ENCODE measurements at regions not wholly inside any gene's neighbourhood (a gene's known extent, or its start where the extent isn't known, plus 50 kb on each side); places are given as distances from the start of the nearest gene placed in this dataset.
"Not testable (repeated sequence)": the region's sequence is repeated elsewhere in the genome, so short reads cannot be mapped to it uniquely, and the experiment has no call there.

DNA sequence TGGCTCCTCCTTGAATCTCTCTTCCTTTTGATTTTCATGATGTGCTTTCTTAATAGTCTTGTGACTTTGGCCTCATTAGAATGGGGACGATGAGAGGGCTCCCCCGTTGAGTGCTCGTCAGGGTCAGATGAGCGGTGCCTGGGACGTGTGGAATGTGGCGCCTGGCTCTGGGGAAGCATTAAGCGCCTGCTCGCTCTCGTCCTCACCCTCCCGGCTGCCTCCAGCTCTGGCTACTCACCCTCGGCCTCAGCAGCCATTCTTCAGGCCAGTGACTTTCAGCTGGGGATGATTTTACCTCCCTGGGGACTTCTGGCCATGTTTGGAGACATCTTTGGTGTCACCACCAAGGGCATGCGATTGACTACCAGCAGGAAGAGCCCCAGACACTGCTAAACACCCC, 69.7 kb downstream of the RPS6KA4 start:
- no peak for DNase-seq

DNA sequence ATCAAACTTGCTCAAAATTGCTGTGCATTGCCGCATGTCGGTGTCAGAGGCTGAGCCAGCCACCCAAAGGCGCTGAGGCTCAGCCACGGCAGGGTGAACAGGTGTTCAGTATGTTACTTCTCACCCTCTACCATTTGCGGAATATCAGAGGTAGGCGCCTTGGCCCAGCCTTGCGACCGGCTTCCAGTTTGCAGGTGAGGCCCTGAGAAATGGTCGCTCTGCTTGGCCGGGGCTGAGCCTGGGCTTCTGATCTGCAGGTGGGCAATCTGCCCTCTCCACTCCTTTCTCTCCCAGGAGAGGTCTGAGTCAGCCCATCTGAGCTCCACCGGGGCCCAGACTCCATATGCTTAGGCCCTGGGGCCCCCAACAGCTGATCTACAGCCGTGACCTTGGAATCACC, 71.0 kb downstream of the RPS6KA4 start:
- no peak for DNase-seq

DNA sequence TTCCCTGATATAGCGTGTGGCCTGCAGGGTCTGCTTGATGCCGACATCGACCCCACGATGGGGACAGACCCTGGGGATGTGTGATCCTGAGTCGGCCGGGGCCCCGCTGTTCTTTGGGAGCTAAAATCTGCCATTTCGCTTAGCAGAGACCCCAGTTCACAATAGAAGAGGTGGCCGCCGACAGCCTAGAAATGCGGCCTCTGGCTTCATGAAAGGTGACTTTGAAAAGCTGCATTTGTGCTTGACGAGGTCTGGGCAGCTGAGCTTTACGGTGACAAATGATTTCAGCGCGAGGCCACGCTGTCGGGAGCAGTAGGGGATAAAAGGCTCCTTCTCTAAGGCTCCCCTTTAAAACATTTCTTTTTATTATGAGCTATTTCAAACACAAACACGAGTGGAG, 71.7 kb downstream of the RPS6KA4 start:
- no peak for DNase-seq

DNA sequence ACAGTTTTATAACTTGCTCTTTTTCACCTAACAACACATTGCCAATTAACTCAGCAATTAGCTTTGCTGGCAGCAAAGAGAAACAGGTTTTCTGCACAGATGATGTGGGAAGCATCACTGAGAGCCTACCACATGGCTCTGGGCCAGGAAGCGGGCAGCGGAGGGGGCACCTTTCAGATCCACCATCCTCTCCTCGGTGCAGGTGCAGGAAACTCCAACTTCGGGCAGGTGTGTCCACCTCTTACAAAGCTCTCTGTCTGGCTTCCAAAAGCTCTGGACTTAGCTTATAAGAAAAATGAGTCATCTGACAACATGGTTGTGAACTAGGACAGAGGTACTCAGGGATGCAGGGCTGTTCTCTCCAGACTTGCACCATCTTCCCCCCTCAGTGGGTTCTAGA, 77.0 kb downstream of the RPS6KA4 start:
- no peak for DNase-seq

DNA sequence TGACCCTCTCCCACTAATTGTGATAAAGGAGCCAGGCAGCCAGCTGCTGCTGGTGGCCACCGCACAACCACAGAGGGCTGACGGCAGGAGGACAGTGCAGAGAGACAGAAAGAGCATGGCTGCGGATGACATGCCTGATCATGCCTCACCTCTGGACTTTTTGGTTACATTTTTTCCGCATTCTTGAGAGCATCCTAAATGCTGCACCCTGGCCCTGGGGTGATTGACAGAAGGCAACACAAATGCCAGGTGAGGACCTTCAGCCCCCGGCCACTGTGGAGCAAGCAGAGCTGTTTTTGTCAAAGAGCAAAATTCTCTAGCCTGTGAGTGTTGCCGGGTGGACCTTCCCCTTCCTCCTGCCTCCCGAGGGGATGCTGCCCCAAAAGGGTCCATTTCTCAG, 78.5 kb downstream of the RPS6KA4 start:
- no peak for DNase-seq

DNA sequence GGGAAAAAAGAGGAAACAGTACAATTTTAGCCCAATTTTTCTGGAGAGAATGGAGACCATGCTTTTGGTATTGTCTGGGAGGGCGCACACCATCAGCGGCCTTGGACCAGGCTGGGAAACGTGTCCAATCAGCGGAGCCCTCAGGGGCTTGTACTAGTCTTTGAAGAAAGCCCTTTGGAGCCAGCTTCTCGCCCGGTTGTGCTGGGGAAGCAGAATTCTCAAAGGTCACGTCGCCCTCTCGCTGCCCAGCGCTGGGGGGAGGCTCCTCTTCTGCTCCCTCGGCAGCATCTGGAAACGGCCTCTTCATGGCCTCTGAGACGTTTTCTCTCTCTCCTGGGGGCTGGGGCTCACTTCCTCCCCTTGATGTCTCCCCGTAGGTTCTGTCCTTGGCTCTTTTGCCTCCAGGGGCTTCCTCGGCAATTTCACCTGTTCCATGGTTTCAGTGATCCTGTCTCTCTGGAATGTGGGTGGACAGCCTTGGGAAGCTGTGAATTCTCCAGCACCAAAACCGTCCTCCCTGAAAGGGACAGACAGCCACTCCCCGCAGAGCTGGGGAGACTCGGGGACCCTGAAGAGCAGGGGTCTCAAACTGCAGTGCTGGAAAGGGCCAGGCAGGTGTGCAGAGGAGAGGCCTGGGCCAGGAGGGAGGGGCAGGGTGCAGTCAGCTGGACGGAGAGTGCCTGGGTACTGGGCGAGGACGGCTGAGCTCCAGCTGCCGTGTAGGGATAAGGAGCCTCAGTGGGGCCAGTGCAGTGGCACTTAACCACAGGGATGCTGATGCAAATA, 80.2 kb downstream of the RPS6KA4 start:
- DNase-seq: no peak

DNA sequence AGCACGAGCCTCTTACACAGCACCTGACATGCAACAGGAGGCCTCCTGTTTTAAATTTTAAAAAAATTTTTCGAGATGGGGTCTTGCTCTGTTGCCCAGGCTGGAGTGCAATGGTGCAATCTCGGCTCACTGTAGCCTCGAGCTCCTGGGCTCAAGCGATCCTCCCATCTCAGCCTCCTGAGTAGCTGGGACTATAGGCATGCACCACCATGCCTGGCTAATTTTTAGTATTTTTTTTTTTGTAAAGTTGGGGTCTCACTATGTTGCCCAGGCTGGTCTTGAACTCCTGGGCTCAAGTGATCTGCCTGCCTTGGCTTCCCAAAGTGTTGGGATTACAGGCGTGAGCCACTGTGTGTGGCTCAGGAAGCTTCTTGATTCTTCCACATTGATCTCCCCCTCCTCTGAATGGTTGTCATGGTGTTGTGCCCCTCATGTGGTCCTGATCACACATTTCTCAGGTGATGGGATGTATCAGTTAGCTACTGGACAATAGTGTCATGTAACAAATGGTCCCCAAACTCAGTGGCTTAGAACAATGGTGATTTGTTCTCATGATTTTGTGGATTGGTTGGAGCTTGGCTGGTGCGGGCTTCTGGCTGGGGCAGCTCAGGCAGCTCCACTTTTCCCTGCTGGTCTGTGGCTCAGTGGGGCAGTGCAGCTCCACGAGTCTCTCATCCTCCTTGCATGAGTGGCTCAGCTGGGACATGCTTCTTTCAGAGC, 81.0 kb downstream of the RPS6KA4 start:
- DNase-seq: not testable (repeated sequence)

DNA sequence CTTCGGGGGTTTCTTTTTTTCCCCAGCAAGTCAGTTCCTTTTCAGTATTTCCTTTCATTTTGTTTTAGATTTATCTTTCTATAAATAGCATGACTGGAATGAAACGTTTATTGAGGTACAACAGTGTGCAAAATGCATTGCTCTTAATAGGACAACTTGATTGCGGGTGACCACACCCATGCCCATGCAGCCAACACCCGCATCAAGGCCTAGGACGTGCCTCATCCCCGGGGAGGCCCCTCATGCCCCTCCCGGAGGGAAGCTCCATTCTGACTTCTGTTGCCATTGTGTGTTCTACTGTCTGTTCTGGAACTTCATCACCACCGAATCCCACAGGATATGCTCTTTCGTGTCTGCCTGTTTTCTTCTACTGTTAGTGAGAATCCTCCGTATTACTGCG, 82.2 kb downstream of the RPS6KA4 start:
- no peak for DNase-seq

DNA sequence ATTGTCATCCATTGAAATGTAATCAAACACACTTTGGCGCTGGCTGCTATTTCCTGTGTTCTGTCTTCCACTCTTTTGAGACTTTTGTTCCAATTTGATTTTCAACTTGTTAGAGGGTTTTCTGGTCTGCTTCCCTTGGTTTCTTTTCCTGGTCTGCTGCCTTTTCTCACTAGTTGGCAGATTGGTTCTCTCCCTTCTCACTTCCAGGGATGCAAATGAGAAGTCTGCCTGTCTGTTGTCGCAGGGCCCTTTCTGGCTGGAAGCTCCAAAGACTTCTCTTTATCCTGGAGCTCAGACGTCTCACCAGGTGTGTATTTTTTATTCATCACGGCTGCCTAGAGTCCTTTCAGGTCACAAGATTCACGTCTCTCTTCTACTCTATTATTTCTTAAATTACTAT, 84.0 kb downstream of the RPS6KA4 start:
- DNase-seq: no peak

DNA sequence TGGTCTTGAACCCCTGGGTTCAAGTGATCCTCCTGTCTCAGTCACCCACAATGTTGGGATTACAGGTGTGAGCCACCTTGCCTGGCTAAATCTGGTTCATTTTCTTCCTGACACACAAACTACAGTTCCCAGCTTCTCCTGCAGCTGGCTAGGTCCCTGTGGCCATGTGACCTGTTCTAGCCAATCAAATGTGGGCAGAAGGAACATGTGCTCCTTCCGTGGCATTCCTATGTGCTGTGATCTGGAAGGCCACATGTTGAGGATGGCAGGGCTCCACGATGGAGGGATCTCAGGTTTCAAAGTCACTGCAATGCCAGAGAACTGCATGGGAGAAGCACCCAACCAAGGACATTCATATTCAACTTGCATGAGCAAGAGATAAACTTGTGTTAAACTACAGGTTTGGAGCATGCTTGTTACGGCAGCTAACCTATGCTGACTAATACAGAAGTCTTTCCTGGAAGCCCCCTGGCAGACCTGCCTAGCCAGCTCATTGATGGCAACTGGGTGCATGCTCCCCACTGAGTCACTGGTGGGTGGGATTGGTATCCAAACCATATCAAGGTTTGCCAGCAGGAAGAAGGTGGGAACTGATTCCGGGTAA, 86.0 kb downstream of the RPS6KA4 start:
- no peak for DNase-seq

DNA sequence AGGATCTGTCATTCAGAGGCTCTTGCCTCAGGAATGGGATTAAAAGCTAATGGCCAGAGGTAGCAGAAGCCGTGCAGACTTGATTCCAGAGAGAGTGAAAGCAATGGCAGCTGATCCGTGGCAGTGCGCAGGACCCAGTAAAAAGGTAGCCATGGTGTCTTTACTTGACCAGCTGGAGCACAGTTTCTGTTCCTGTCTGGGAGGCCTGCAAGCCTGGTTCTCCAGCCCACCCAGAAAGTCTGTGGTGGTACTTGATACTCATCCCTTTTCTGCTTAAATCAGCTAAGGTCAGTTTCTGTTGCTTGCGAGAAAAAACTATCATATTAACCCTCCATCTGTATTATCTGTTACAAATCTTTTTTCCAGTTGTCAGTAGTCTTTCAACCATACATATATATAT, 86.7 kb downstream of the RPS6KA4 start:
- DNase-seq: no peak

DNA sequence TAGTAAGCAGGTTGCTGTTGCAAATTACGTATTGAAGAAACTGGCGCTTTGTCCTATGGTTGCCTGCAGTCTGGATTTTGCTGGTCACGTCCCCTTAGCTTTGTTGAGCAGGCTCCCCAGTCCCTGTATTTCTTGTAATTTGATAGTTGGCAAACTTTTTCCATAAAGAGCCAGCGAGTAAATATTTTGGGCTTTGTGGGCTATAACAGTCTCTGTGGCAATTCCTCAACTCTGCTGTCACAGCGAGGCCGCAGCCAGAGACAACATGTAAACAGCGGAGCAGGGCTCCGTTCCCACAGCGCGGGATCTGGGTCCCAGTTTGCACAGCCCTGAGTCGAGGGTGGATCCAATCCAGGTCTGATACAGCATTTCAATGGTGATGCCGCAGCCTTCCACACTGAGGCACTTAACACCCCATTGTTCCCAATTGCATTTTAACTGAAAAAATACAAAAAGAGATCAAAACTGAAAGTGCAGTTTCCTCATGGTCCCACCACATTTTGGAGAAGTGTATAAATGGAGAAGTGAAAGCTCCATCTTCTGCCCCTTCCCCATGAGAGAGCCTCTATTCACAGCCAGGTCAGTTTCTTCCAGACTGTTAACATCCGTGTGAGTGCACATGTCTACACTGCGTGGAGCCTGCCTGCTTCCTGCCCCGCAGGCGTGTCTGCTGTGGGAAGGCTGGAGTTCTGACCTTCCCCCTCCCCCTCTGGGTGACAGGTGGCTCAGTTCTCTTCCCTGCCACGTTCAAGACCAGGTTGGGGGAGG, 89.1 kb downstream of the RPS6KA4 start:
- DNase-seq: no peak

DNA sequence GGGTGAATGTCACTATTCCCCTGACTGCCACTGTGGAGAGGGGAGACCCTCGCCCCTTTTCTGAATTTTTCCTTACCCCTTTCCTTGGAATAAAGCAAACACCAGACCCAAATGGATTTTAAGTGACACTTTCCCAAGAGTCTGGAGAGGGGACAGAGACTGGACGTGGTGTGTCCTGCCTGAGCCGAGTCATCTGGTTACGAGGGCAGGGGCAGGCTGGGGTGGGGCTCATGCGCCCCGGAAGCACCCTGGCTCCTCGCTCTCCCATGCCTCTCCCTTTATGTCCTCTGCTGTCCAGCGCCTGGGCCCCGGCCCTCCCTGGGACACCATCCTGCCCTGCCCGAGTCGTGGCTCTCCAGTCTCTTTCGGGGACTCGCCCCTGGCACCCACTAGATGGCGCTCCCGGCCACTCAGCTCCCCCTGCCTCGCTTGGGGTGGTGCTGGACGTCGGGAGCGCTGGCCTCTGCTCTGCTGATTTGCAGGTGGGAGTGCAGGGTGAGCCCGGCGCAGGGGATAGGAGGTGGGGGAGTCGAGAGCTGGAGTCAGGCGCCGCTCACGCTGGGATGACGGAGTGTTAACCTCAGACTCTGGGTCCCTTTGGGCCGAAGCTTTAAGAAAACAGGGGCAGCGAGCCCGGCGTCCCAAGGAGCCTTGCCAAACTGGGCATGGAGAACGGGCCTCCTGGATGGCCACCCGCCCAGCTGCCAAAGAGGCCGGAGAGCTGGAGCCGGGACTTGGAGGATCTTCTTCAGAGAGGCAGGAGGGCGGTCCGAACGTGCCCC, 89.8 kb downstream of the RPS6KA4 start:
- peak; percentile 48 to 60 for DNase-seq

DNA sequence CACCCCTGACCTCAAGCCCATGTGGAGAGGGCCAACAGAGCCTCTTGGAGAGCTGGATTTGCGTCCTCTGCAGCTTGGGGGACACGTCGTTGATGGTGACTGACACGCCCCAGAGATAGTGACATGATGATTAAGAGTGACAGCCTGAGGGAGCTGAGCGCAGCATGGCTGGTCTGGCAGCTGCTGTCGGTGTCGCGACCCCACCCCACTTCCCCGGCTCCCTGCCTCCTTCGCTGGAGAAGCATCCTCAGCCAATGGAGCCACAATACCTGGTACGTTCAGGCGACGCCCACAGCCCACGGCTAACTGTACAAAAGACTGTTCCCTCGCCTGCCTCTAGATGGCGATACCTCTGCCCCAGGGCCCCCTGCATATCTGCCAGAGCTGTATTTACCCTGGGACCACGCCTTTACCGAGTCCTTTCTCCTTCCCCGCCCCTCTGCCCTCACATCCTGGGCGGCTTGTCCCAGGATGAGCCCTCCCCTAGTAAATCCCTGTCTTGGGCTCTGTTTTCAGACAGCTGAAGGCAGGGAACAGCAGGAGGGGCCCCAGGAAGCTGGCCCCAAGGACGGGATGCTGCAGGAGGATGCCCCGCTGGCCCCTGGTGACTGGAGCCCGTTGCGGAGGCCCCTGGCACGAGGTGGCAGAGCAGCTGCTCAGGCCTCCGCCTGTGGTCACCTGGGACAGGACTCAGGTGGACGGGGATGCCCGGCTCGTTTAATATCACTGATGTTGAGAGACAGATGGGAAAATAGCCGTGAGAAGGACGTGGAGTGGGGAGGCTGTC, 90.6 kb downstream of the RPS6KA4 start:
- DNase-seq: peak; percentile 50 to 66

DNA sequence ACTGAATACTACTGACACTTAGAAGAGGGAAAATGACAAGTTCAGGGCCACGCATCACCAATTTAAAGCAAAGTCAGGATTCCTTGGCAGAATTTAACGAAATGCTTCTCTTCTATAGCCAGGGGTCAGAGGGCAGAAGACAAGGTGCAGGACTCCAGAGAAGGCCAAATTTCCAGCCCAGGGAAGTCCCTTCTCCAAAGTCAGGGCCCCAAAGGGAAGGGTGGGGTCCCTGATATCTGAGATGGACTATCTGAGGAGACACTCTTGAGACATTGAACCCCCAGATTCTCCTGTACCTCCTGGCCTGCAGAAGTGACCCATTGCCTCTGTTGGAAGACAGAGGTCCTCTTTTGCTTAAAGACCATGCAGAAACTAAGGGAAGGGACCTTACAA, 91.2 kb downstream of the RPS6KA4 start:
- DNase-seq: no peak

DNA sequence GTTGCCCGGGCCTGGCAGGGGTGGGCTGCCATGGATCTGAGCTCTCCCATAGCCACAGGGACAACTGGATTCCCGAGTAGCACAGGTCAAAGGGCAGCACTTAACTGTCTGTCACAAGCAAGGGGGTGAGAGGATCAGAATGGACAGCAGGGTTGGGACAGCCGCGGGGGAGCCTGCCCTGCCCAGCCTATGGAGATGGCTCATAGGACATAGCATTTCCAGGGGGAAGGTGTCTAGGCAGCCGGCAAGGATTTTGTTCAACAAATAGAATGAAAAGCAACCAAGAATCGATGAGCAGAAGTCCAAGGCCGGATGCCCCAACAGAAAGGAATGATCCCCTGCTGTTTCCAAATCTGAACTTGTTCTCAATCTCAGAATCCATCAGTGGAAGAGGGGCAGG, 92.9 kb downstream of the RPS6KA4 start:
- DNase-seq: no peak

DNA sequence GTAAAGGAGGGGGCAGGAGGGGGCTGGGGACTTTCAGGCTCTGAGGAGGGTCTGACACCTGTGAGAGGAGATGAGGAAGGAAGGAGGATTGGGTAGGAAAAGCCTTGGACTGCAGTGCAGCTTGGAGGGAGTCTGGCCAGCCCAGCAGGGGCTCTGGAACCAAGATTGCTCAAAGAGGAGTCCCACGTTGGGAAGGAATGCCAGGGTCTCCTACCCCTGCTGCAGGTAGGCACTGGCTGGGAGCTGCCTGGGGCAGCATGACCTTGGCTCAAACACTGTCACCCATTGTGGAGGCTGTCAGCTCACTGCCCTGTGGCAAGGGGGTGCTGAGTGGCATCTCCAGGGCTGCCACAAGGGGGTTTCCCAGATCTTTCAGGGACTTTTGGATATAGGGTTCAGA, 94.5 kb downstream of the RPS6KA4 start:
- DNase-seq: no peak

DNA sequence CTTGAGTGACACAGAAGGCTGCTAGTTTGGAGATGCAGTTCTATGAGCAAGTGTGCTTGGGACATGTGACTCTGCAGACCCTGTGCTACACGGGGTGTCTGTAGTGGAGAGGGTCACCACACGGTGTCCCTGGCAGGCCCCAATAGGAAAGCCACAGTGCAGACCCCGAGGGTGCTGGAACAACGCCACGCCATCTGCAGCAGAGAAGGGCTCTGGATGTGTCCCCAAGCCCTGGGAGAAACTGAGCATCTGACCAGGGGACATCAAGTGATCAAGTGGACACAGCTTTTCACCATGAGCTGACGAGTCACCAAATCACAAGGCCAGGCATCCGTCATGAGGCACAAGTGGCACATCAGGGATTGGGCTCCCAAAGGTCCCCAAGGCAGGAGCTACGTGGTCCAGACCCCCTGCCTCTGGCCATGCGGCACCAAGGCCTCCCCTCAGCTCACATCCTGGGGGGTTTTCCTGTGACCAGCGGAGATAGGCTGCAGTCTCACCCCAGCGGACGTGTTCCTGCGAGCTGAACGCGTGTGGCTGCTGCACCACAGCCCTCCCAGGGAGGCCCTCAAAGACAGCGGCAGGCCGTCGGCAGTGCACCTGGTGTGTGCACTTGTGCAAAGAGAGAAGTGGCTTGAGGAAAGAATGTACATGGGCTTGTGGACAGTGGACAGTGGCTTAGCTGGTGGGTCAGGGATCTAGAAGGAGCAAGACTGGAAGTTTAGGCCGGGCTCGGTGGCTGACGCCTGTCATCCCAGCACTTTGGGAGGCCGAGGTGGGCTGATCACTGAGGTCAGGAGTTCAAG, 96.7 kb downstream of the RPS6KA4 start:
- no peak for DNase-seq

DNA sequence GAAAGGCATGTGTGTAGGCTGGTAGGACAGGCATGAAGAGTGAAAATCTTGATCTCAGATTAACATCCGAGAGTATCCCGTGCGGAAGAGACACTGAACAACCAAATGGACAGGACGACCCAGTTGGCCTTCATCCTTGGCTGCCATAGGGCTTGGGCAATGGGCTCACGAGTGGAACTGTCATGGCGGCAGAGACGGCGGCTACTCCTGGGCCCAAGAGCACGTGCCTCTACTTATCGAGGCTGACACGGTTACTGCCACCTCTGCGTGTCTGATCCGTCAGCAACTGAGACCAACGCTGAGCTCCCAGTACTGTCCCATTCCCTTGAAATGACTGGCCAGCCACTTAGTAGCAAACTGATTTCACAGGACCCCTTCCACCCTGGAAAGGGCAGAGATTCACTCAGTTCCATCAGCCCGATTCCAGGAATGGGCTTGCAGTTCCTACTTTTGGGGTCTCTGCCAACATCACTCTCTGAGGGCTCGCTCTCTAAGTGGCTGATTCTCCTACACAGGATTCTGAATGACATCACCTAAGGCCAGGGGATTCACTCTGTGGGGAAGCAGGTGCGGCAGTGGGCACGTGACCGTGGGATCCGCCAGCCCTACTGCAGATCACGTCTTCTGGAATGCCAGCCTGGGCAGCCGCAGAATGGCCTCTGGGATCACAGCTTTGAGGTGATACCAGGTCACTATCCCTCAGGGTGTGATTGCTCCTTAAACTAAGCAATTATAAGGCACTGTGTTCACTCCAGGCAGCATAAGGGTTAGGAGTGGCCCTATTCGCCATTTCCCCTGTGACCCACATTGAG, 97.8 kb downstream of the RPS6KA4 start:
- no peak for DNase-seq

DNA sequence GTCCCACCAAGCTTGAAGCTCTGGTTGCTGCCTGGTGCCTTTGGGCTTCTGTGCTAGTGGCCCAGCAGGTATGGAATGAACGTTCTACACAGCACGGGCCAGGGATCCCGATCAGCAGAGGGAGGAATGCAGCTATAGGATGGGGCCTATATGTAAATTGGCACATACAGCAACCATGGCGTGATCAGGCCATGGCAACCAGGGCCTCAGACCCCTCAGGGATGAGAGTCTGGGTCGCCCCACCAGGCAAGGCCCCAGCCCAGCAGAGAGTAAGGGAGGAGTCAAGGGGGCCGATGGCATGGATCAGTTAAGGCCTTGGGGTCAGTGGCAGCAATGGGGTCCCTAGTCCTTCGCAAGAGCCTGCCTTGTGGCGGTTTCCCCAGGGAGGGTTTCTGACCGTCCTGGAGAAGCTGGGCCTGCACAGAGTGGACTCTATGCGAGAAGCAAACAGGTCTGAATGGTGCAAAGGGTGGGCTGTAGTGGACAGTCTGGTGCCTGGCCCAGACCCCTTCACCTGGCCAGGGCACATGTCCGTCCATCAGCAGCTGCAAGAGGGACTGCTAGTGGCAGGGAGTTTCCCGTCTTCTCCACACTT, 98.2 kb upstream of the SLC22A11 start:
- no peak for DNase-seq
